Bone marrow (tissue), 2 donors: ENCODE measurements at regions not wholly inside any gene's neighbourhood (a gene's known extent, or its start where the extent isn't known, plus 50 kb on each side); places are given as distances from the start of the nearest gene placed in this dataset.
"Not testable (repeated sequence)": the region's sequence is repeated elsewhere in the genome, so short reads cannot be mapped to it uniquely, and the experiment has no call there.

Source experiments
- DNase-seq, 2 donors: peaks; one replicate each; lab custom pipeline; 2025; lab: John Stamatoyannopoulos, UW

GRCh38 chr5:153258469-153258868, 232.0 kb upstream of the GRIA1 start:
- no peak for DNase-seq

GRCh38 chr5:153267506-153267905, 223.0 kb upstream of the GRIA1 start:
- no peak for DNase-seq

DNA sequence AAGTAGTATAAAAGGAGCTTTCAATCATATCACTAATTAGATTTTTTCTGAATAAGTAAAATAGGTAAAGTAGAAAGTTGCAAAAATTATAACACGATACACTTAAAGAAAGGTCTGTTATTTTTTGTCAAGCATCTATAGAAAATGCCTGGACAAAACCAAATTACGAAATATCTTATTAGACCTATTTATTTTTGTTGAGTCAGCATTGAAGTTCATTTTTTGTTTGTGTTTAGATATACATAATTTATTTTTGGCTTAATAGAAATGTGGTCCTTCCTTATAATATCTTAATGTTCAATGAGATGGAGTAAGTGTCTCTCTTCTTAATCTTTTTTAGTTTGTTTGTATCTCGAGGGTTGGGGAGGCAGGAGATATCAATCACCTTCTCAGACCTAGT, 214.8 kb upstream of the GRIA1 start:
- no peak for DNase-seq

DNA sequence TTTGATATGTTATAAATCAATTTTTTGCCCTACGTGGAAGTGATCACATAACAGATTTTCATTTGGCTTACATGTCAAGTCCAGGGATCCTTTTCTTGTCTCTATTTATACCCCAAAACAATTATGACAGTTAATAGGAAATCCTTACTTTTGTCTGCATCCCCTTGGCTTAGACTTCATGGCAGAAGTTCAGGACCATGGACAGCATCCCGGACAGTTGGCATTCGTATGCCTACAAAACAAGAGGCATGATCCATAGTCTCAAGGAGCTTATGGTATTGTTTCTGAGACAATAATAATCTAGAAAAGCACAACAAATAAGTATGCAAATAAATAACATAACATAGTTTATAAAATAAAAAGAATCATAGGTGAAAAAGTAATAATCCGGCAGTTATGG, 214.3 kb upstream of the GRIA1 start:
- DNase-seq = no peak

GRCh38 chr5:153296251-153296844, 194.1 kb upstream of the GRIA1 start:
- not testable (repeated sequence) for DNase-seq

- no peak for DNase-seq
Measured at GRCh38 chr5:153299891-153300290, 190.6 kb upstream of the GRIA1 start.

- DNase-seq = no peak
Measured at GRCh38 chr5:153308282-153308681, 182.2 kb upstream of the GRIA1 start.

DNA sequence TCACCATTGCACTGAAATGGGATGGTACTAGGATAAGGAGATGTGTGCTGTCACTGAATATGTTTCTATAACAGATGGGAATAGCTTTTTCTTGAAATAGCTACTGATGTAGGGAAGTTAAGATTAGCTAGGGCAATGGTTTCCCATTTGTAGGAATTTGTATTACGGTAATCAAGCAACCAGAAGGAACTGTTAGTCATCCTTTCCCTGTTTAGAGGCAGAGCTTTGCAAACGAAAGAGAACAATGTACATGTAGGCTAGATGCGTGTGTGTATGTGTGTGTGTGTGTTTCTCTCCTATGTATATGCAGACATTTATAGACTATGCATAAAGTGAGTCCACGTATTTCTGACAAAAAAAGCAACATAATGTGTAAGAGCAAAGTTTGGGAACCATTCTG, 171.9 kb upstream of the GRIA1 start:
- no peak for DNase-seq

GRCh38 chr5:153321478-153321877, 169.0 kb upstream of the GRIA1 start:
- DNase-seq = no peak

DNA sequence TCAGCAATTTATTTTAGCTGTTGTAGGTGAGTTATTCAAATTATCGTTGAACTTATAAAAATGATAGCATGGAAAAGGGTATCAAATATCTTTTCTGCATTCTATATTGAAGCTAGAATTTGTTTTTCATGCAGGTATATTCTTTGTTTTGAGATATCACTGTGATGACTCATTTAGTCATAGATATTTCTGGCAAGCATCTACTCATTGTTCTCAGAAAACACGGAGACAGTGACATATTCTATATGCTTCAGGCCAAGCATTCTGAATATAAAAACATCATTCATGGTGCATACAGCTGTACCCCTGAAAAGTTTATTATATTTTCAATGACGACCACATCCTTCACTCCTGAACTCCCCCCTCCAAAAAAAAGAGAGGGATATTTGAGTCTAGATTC, 150.3 kb upstream of the GRIA1 start:
- DNase-seq = no peak

DNA sequence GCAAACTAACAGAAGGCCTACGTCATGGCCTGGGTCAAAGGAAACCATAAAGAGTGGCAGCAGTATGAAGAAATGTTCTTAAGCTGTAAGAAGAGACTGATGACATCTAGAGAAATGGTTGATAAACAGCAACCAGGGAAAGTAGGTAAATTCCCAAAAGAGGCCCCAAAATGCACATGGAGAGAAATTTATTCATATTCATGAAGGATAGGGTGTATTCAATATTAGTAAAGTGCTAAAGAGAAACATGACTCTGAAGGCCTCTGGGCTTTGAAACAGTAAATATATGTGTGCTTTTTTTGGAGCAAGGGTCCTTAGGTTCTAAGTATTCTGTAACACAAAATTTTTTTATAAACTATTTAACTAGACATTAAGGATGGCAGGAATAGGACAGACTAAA, 149.7 kb upstream of the GRIA1 start:
- DNase-seq = no peak

DNA sequence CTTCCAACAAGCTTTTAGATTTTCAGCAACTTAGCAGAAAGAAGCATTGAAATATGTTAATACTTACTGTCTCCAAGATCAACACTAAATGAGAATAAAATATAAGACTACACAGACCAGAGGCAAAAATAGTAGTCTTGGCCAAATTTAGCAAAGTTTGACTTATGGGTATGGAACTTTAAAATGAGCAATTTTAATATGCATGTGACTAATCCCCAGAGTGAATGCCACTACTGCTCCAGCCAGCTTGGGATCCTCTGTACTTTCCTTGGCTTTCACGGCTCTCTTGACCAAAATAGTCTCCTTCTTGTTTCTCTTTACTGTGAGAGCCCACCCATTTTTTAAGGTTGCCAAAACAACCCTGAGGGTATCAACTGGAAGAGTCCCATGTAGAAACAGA, 148.0 kb upstream of the GRIA1 start:
- no peak for DNase-seq

DNA sequence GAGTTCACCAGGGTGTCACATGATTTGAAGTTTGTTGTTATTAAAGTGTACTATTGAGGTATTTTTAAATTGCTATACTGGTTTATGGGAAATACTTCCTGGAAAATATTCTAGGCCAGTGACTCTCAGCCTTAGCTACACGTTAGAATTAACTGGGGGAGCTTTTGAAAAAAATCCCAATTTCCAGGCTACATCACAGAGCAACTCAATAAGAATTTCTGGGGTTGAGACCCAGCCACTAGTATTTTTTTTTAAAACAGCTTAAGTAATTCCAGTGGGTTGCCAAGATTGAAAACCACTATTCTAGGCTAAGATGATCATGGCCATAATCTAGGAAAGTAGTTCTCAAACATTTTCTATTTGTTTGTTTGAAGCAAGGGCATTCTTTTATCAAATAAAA, 142.9 kb upstream of the GRIA1 start:
- no peak for DNase-seq

DNA sequence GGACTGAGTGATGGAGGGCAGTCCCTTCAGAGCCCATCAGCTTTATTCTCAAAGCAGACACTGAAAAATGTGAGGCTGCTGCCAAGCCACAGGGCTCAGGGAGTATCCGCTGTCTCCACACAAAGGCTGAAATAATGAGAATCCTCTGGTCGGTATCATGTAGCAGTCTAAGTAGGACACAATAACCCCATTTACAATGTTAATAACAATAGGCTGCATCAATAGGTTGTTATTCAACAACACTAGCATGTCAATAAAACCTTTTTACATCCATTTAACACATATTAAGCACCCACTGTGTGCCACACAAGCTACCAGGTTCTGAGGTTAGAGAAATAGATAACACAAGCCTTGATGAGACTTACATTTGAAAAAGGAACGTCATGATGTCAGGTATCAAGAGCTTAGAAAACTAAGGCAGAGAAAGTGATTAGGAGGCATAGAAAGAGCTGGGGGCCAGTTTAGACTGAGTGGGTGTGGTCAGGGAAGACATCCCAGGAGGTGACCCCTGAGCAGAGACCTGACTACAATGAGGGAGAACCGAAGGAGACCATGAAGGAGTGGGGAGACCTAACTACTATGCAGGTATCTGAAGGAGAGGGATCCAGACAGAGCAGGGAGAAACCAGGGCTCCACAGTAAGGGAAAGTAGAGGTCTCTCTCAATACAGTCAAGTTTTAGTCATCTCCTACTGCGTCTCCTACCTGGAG, 140.1 kb upstream of the GRIA1 start:
- DNase-seq = no peak

- DNase-seq = no peak
Measured at GRCh38 chr5:153352685-153353219, 137.7 kb upstream of the GRIA1 start.

GRCh38 chr5:153357493-153358112, 132.9 kb upstream of the GRIA1 start:
- DNase-seq = no peak

DNA sequence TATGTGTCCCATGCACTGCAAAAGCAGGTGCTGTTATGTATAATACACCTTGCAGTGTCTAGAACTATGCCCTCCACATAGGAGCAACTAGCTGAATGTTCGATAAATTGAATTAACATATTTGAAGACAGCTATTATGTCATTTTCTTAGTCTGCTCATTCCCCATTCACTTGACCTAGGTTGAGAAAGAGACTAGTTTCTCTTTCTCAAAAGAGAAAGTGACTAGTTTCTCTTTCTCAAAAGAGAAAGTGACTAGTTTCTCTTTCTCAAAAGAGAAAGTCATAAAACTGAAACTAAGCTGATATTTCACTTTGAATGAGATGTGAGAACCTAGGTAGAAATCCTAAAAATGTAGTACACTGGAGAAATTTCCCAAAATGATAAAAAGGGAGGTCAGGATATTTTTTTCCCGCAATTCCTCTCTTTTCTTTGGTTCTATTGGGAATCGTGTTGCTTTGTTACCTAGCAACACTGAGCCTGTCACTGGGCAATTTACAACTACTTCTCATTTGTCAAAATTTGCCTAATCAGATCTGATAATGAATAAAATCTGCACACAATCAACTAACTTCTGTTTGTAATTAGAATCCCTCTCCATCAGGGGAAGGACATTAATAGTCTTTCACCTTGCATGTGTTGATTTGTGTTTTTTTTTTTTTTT, 132.0 kb upstream of the GRIA1 start:
- DNase-seq = no peak

GRCh38 chr5:153360860-153361259, 129.6 kb upstream of the GRIA1 start:
- no peak for DNase-seq

GRCh38 chr5:153361735-153362409, 128.6 kb upstream of the GRIA1 start:
- no peak for DNase-seq

DNA sequence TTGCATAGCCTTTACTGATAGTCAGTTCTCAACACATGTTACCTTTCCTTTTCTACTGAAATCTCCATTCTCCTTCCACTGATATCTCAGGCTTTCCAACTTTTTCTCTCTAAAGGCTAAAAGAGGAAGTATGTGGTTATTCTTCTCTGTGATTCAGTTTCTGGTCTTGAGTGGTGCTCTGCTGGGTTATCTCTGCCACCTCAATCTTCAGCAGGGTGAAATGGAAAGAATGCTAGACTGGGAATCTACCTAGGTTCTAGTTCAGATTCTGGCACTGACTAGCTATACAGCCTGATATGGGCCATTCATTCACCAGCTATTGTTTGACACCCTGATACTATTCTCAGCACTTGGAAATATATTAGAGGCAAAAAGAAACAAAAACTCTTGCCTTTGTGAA, 124.9 kb upstream of the GRIA1 start:
- DNase-seq = no peak

- no peak for DNase-seq
Measured at GRCh38 chr5:153367466-153367865, 123.0 kb upstream of the GRIA1 start.

- DNase-seq = no peak
Measured at GRCh38 chr5:153372425-153373129, 117.9 kb upstream of the GRIA1 start.
